ENCODE measurements at regions not wholly inside any gene's neighbourhood (a gene's known extent, or its start where the extent isn't known, plus 50 kb on each side); places are given as distances from the start of the nearest gene placed in this dataset.

GRCh38 chr17:79285973-79286372 is 211.3 kb downstream of the ENGASE start:
- DNase-seq (ENCODE audit: low read depth in 2 of 2) = no peak

- DNase-seq (ENCODE audit: low read depth in 2 of 2) = no peak
These were observed 207.7 kb downstream of the ENGASE start for GRCh38 chr17:79282294-79282693.

- no peak for DNase-seq (ENCODE audit: low read depth in 2 of 2)
These were observed 207.2 kb downstream of the ENGASE start for GRCh38 chr17:79281803-79282202.

GRCh38 chr17:79280866-79281572 is 206.4 kb downstream of the ENGASE start:
- DNase-seq (ENCODE audit: low read depth in 2 of 2) = no peak

GRCh38 chr17:79280010-79280409 is 205.4 kb downstream of the ENGASE start:
- DNase-seq (ENCODE audit: low read depth in 2 of 2) = no peak

GRCh38 chr17:79279320-79279719 is 204.7 kb downstream of the ENGASE start:
- DNase-seq (ENCODE audit: low read depth in 2 of 2) = no peak

- DNase-seq (ENCODE audit: low read depth in 2 of 2) = no peak
These were observed 202.2 kb downstream of the ENGASE start for GRCh38 chr17:79276821-79277220.

- no peak for DNase-seq (ENCODE audit: low read depth in 2 of 2)
These were observed 199.0 kb downstream of the ENGASE start for GRCh38 chr17:79273660-79274059.

- DNase-seq (ENCODE audit: low read depth in 2 of 2) = no peak
These were observed 198.1 kb downstream of the ENGASE start for GRCh38 chr17:79272666-79273219.

- no peak for DNase-seq (ENCODE audit: low read depth in 2 of 2)
These were observed 197.6 kb downstream of the ENGASE start for GRCh38 chr17:79272220-79272619.

GRCh38 chr17:79269620-79270019 is 195.0 kb downstream of the ENGASE start:
- DNase-seq (ENCODE audit: low read depth in 2 of 2) = no peak

GRCh38 chr17:79263191-79263590 is 188.6 kb downstream of the ENGASE start:
- no peak for DNase-seq (ENCODE audit: low read depth in 2 of 2)

- no peak for DNase-seq (ENCODE audit: low read depth in 2 of 2)
These were observed 188.0 kb downstream of the ENGASE start for GRCh38 chr17:79262624-79263023.

GRCh38 chr17:79261355-79262072 is 186.9 kb downstream of the ENGASE start:
- no peak for DNase-seq (ENCODE audit: low read depth in 2 of 2)

GRCh38 chr17:79258843-79259242 is 184.2 kb downstream of the ENGASE start:
- no peak for DNase-seq (ENCODE audit: low read depth in 2 of 2)

GRCh38 chr17:79258041-79258440 is 183.4 kb downstream of the ENGASE start:
- DNase-seq (ENCODE audit: low read depth in 2 of 2) = no peak

- no peak for DNase-seq (ENCODE audit: low read depth in 2 of 2)
These were observed 181.4 kb downstream of the ENGASE start for GRCh38 chr17:79255926-79256585.

GRCh38 chr17:79255456-79255855 is 180.8 kb downstream of the ENGASE start:
- DNase-seq (ENCODE audit: low read depth in 2 of 2) = no peak

- DNase-seq (ENCODE audit: low read depth in 2 of 2) = no peak
These were observed 180.4 kb downstream of the ENGASE start for GRCh38 chr17:79255046-79255445.

GRCh38 chr17:79252886-79253285 is 178.3 kb downstream of the ENGASE start:
- no peak for DNase-seq (ENCODE audit: low read depth in 2 of 2)

GRCh38 chr17:79251824-79252223 is 177.2 kb downstream of the ENGASE start:
- DNase-seq (ENCODE audit: low read depth in 2 of 2) = no peak

- no peak for DNase-seq (ENCODE audit: low read depth in 2 of 2)
These were observed 175.4 kb downstream of the ENGASE start for GRCh38 chr17:79249929-79250521.

Data from stimulated activated CD8-positive, alpha-beta memory T cell treated with anti-CD3 and anti-CD28 coated beads, Interleukin-2, amount 100 ng/mL, for 1 hour (primary cell).